HG03039 (cell line): ENCODE measurements at regions not wholly inside any gene's neighbourhood (a gene's known extent, or its start where the extent isn't known, plus 50 kb on each side); places are given as distances from the start of the nearest gene placed in this dataset.

Source experiments
- ATAC-seq: cut with Tn5 transposase; IDR thresholded peaks from one replicate; pipeline ENCODE4 v1.9.1; 2021; ENCODE audit warnings: mild to moderate bottlenecking, moderate library complexity; ENCODE audit not compliant: unreplicated experiment

GRCh38 chr3:135728007-135728721 lies 237.4 kb upstream of the PPP2R3A start:
- no peak for ATAC-seq

DNA sequence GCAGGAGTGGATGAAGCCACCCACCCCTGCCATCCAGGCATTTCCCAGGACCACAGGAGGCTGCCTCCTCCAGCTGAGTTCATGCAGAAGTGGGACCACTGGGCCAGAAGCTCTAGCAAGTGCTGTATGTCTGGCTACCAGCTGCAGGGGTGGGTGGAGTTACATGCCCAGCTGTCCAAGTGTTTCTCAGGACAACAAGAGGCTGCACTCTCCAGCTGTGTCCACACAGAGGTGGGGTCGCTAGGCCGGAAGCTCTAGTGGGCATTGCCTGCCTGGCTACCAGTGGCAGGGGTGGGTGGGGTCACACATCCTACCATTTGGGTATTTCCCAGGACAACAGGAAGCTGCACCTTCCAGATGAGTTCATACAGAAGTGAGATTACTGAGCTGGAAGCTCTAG lies 234.0 kb upstream of the PPP2R3A start:
- no peak for ATAC-seq

DNA sequence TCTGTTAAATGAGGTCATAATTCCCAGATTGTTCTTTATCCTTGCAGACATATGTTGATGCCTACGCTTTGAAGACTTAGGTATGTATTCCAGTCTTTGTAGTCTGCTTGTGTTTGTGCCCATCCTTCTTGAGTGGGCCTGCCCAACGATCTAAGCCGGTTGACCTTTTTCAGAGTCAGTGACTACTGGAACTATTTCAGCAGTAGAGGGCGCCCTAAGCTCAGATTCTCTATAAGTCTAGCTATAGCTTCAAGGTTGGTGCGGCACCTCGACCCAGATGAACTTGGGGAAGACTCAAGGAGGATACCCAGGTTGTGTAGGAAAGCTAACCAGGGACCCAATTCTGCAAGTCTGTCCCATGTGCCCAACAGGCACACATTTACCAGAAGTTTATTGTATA lies 228.8 kb upstream of the PPP2R3A start:
- ATAC-seq: no peak

- ATAC-seq: no peak
Observed at GRCh38 chr3:135739779-135740178, 225.7 kb upstream of the PPP2R3A start.

DNA sequence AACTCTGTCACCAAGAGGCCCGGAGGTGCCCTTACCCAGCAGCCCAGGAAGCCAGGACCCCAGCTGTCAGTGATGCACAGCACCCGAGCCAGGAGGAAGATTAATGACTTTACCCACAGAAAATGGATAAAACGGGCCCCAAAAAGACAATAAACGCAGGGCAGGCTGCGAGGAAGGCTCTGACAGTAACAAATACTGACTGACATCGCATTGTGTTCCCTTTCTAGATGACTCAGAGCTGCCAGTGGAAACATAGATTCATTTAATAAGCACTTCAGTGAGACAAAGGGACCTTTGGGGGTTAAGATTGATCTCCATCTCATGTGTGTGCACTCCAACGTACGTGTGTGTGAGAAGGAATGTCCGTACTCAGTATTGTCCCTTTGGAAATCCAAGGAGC lies 225.3 kb upstream of the PPP2R3A start:
- no peak for ATAC-seq

GRCh38 chr3:135740751-135741150 lies 224.8 kb upstream of the PPP2R3A start:
- ATAC-seq: no peak

- ATAC-seq: no peak
Observed at GRCh38 chr3:135751991-135752390, 213.5 kb upstream of the PPP2R3A start.

DNA sequence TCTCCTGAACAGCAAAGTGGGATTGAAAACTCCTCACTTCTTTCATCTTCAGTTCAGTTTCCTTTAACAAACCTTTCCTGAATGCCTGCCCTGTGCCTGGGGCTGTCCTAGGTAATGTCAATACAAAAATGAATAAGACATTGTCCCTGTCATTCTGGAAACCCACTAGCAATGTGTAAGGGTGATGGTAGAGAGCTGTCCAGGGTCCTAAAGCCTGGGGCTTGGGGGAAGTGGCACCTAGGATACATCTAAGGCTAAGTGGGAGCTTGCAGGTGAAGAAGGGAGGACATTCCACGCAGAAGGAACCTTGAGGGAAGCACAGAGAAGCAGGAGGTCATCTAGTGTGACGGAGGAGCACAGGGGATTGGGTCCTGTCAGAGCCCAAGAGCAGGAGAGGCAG lies 212.7 kb upstream of the PPP2R3A start:
- no peak for ATAC-seq

DNA sequence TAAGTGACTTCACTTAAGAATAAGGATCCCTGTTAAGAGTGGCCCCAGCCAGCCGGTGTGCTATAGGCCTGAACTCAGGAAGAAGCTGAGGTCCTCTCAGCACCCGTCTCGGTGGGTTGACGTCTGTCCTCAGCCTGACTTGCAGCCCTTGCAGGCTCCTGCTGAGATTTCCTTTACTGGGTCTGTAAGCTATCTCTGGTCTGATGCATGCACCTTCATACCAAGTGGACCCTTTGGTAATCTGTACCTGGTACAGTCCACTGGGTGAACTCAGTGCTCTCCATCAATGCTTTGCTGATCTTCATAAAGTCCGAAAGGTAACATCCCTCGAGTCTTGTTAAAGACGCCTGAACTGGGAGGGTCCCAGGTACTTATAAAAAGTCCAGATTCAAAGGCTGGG lies 212.0 kb upstream of the PPP2R3A start:
- ATAC-seq: no peak

GRCh38 chr3:135755330-135756105 lies 210.0 kb upstream of the PPP2R3A start:
- ATAC-seq: no peak

- ATAC-seq: no peak
Observed at GRCh38 chr3:135756106-135756668, 209.3 kb upstream of the PPP2R3A start.

- no peak for ATAC-seq
Observed at GRCh38 chr3:135757421-135757820, 208.1 kb upstream of the PPP2R3A start.

DNA sequence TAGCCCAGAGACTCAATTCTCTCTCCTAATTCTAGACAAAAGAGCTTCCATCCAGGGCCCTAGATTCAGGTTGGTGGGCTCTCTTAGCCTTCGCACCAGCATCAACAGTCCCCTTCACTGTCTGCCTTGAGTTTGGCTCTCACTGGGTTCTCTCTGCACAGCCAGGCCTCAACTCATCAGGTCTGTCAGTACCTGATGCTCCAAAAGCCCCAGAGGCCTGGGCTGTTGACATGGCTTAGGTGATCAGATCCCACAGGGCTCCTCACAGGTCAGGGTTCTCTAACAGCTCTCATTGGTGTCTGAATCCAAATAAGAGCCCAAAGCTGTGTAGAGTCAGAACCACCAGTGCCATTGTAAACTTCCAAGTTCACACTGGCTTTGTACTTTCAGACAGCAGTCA lies 206.6 kb upstream of the PPP2R3A start:
- ATAC-seq: no peak

DNA sequence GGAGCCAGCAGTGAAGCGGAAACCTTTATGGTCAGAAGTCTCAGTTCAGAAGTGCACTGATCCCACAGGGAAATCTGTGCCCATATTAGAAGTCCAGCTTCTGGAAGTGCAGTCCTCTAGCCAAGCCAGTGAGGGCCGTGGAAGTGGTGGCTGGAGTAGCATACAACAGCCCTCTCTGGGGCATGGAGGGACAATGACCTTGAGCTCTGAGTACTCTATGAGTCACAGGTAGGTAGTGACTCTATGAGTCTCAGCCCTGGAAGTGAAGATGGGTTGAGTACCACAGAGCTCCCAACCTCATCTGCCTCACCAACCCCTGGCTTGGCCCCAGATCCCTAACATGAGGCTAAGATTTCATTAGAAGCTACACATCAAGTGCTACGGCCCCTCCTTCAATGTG lies 205.9 kb upstream of the PPP2R3A start:
- ATAC-seq: no peak

- no peak for ATAC-seq
Observed at GRCh38 chr3:135760581-135760980, 204.9 kb upstream of the PPP2R3A start.

- no peak for ATAC-seq
Observed at GRCh38 chr3:135762188-135762856, 203.2 kb upstream of the PPP2R3A start.

GRCh38 chr3:135766115-135766514 lies 199.4 kb upstream of the PPP2R3A start:
- ATAC-seq: no peak

GRCh38 chr3:135771760-135772159 lies 193.8 kb upstream of the PPP2R3A start:
- ATAC-seq: no peak

DNA sequence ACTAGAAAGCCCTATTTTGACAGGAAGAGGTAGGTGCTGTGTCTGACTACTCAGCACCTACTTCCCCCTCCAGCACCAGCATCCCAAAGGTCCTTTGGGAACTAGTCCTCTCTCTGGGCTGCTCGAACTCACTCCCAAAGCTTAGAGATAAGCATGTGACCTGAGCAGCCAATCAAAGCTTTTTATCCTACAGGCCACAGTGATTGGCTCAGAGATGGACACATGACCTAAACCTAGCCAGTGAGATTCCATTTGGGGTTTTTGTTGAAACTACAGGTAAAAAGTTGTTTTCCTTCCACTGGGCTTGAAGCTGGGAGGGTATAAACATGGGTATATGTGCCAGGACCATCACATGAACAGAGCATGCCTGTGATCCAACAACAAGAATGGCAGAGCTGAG lies 186.5 kb upstream of the PPP2R3A start:
- ATAC-seq: no peak

- ATAC-seq: no peak
Observed at GRCh38 chr3:135779590-135780235, 185.8 kb upstream of the PPP2R3A start.
